ENCODE measurements at regions not wholly inside any gene's neighbourhood (a gene's known extent, or its start where the extent isn't known, plus 50 kb on each side); places are given as distances from the start of the nearest gene placed in this dataset.

GRCh38 chrX:39487166-39487968 is 610.4 kb downstream of the BCOR start:
- H3K27me3 Mint-ChIP-seq (ENCODE audit: insufficient read depth, unreplicated experiment): peaks cover 3% of the 10 kb centered on the region
- no peaks in the 10 kb centered on the region for H3K4me1 ChIP-seq
- no peak overlapping the region for H3K4me3 Mint-ChIP-seq (ENCODE audit: unreplicated experiment)
- H3K9me3 Mint-ChIP-seq (ENCODE audit: unreplicated experiment): no peaks in the 10 kb centered on the region
- no TSS peak for BruUV-seq (replicated peaks)
- no peak overlapping the region for H3K27ac Mint-ChIP-seq (ENCODE audit: unreplicated experiment)
- no peaks in the 10 kb centered on the region for H3K36me3 ChIP-seq (ENCODE audit: control insufficient read depth, insufficient read depth, low read length)
- no peaks in the 10 kb centered on the region for H3K36me3 Mint-ChIP-seq (ENCODE audit: insufficient read depth, unreplicated experiment)
- no peak for DNase-seq
- ChIA-PET CTCF (no interaction called here), POLR2A (no interaction called here)
- H3K27me3 ChIP-seq (replicated peaks; ENCODE audit: control insufficient read depth, insufficient read depth, low read length): no peaks in the 10 kb centered on the region
- no peaks in the 10 kb centered on the region for H3K4me1 Mint-ChIP-seq (ENCODE audit: low read depth, unreplicated experiment)
- H3K9me3 ChIP-seq: no peaks in the 10 kb centered on the region
- no peak overlapping the region for H3K4me3 ChIP-seq (ENCODE audit: low read depth, low read length)
- TF ChIP-seq CTCF (IDR thresholded peaks at IDR 0.05; ENCODE audit: insufficient read depth in 1 of 2, low read depth in 1 of 2, low read length in 1 of 2, severe bottlenecking in 1 of 2, unreplicated experiment in 1 of 2): no peak
- intact Hi-C loops (cut with micrococcal nuclease; ENCODE audit: unreplicated experiment): loop anchor here (5.0 kb wide), 1 partner anchor 710 kb away; no protein-coding TSS in a partner anchor

- ChIA-PET CTCF (no interaction called here), POLR2A (no interaction called here)
- Histone ChIP-seq H3K4me3 (ENCODE audit: low read depth, low read length) (no peak overlapping the region), H3K4me1 (no peaks in the 10 kb centered on the region), H3K27me3 (replicated peaks; ENCODE audit: control insufficient read depth, insufficient read depth, low read length) (no peaks in the 10 kb centered on the region), H3K9me3 (no peaks in the 10 kb centered on the region), H3K36me3 (ENCODE audit: control insufficient read depth, insufficient read depth, low read length) (no peaks in the 10 kb centered on the region)
- H3K27me3 Mint-ChIP-seq (ENCODE audit: insufficient read depth, unreplicated experiment): peaks cover 3% of the 10 kb centered on the region
- no TSS peak for BruUV-seq (replicated peaks)
- H3K4me3 Mint-ChIP-seq (ENCODE audit: unreplicated experiment): no peak overlapping the region
- H3K9me3 Mint-ChIP-seq (ENCODE audit: unreplicated experiment): no peaks in the 10 kb centered on the region
- H3K27ac Mint-ChIP-seq (ENCODE audit: unreplicated experiment): no peak overlapping the region
- no peak for TF ChIP-seq CTCF (IDR thresholded peaks at IDR 0.05; ENCODE audit: insufficient read depth in 1 of 2, low read depth in 1 of 2, low read length in 1 of 2, severe bottlenecking in 1 of 2, unreplicated experiment in 1 of 2)
- no peaks in the 10 kb centered on the region for H3K36me3 Mint-ChIP-seq (ENCODE audit: insufficient read depth, unreplicated experiment)
- DNase-seq: no peak
- H3K4me1 Mint-ChIP-seq (ENCODE audit: low read depth, unreplicated experiment): no peaks in the 10 kb centered on the region
- intact Hi-C loops (cut with micrococcal nuclease; ENCODE audit: unreplicated experiment): loop anchor here (5.0 kb wide), 1 partner anchor 711 kb away; no protein-coding TSS in a partner anchor
These were observed 609.8 kb downstream of the BCOR start for GRCh38 chrX:39487969-39488330.

GRCh38 chrX:39491548-39492297 is 606.0 kb downstream of the BCOR start:
- H3K4me1 ChIP-seq: no peaks in the 10 kb centered on the region
- ChIA-PET POLR2A (no interaction called here), CTCF (no interaction called here)
- Mint-ChIP-seq H3K4me1 (ENCODE audit: low read depth, unreplicated experiment) (no peaks in the 10 kb centered on the region), H3K27me3 (ENCODE audit: insufficient read depth, unreplicated experiment) (no peaks in the 10 kb centered on the region), H3K27ac (ENCODE audit: unreplicated experiment) (no peak overlapping the region), H3K9me3 (ENCODE audit: unreplicated experiment) (no peaks in the 10 kb centered on the region), H3K4me3 (ENCODE audit: unreplicated experiment) (no peak overlapping the region), H3K36me3 (ENCODE audit: insufficient read depth, unreplicated experiment) (no peaks in the 10 kb centered on the region)
- no peaks in the 10 kb centered on the region for H3K9me3 ChIP-seq
- BruUV-seq (replicated peaks): no TSS peak
- H3K36me3 ChIP-seq (ENCODE audit: control insufficient read depth, insufficient read depth, low read length): no peaks in the 10 kb centered on the region
- no peak for DNase-seq
- TF ChIP-seq CTCF (IDR thresholded peaks at IDR 0.05; ENCODE audit: insufficient read depth in 1 of 2, low read depth in 1 of 2, low read length in 1 of 2, severe bottlenecking in 1 of 2, unreplicated experiment in 1 of 2): no peak
- intact Hi-C loops (cut with micrococcal nuclease; ENCODE audit: unreplicated experiment): no loop called here
- H3K4me3 ChIP-seq (ENCODE audit: low read depth, low read length): no peak overlapping the region
- H3K27me3 ChIP-seq (replicated peaks; ENCODE audit: control insufficient read depth, insufficient read depth, low read length): no peaks in the 10 kb centered on the region

Measured in Caco-2 (cell line).